HG03521 (cell line): ENCODE measurements at regions not wholly inside any gene's neighbourhood (a gene's known extent, or its start where the extent isn't known, plus 50 kb on each side); places are given as distances from the start of the nearest gene placed in this dataset.

Source experiments
- ATAC-seq: cut with Tn5 transposase; IDR thresholded peaks from one replicate; pipeline ENCODE4 v1.9.1; 2021; ENCODE audit warnings: mild to moderate bottlenecking, moderate library complexity; ENCODE audit not compliant: unreplicated experiment

DNA sequence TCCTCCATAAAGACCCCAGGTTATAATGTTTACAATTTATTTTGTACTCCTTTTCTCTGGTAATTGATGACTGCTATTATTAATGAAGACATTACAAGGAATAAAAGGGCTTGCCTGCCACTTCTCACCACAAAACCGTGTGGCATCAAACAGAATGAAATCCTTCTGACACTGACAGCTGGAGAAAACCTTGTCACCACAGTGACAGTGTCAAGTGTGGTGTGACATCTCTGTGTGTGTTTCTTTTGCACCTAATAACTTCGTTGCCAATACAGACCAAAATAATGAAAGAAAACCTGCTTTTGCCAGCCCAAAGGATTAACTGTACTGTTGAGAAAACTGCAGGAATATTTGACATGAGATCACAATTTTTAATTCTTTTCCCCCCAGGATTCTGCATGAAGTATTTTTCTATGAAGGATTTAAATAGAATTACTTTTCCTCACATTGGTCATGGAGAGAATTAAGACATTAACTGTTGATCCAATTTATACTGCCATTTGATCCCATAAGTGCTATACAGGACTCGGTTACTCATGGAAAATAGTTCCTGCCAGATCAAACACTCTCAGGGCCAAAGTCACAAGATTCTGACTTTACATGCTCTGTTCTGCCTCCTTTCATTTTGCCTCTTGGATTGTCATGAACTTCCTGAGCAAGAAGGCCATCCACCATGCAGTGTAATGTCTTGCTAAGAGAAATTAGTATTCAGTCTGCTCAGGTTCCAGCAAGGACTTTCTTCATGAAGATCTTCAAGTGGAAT is 60.4 kb upstream of the IFNG-AS1 start:
- no peak for ATAC-seq

DNA sequence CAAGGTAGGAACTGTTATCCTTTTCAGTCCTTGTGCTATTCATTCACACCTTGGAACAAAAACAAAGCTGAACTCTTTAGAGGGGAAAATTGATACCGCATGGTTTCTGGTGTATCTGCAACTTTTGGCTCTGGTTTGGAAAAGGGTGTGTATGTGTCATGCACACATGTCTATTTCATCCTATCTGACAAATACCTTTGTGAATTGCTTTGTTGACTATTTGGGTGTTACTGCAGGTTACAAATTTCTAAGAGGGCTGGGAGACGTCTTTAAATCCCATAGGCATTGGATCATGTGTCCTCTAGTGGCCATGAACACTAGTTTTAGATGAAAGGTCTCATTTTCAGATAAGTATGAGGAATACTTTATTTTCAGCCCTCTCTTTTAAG is 59.9 kb upstream of the IFNG-AS1 start:
- no peak for ATAC-seq

DNA sequence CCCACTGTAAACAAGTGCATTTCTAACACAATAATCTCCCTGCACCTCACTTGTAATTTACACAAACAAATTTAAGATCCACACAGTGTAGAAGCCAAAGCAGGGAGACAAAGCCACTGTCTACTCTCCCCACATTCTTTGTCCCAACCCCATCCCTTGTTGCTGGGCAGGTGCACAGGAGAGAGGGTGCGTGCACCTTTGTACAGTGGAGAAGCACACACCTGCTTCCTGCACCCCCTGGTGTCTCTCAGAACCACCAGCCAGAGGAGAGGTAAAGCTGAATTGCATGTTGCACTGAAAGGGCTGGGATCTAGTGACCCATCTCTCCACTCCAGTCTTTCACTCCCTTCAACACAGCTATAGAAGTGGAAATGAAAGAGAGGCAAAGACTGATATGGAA is 51.4 kb upstream of the IFNG-AS1 start:
- no peak for ATAC-seq
